ENCODE measurements at regions not wholly inside any gene's neighbourhood (a gene's known extent, or its start where the extent isn't known, plus 50 kb on each side); places are given as distances from the start of the nearest gene placed in this dataset.

- H3K27ac ChIP-seq (ENCODE audit: low read length) = no peak overlapping the region
- no peaks in the 10 kb centered on the region for H3K4me1 ChIP-seq (ENCODE audit: control insufficient read depth, insufficient read depth, low read length)
- WGBS (ENCODE audit: insufficient coverage) = no CpG with 5 or more reads among the region's 3 CpGs
- H3K36me3 ChIP-seq (ENCODE audit: control insufficient read depth, insufficient read depth, low read length) = no peaks in the 10 kb centered on the region
- no peaks in the 10 kb centered on the region for H3K9me3 ChIP-seq (replicated peaks; ENCODE audit: control insufficient read depth, low read depth, low read length)
- H3K4me3 ChIP-seq (ENCODE audit: low read length) = no peak overlapping the region
- no peaks in the 10 kb centered on the region for H3K27me3 ChIP-seq (ENCODE audit: control insufficient read depth, insufficient read depth, low read length)
- no peak for DNase-seq
These were observed 201.4 kb downstream of the INHBA start for GRCh38 chr7:41501466-41501865.

- no CpG with 5 or more reads among the region's 6 CpGs for WGBS (ENCODE audit: insufficient coverage)
- H3K27me3 ChIP-seq (ENCODE audit: control insufficient read depth, insufficient read depth, low read length) = no peaks in the 10 kb centered on the region
- peak; percentile 21 for DNase-seq
- no peak overlapping the region for H3K27ac ChIP-seq (ENCODE audit: low read length)
- H3K36me3 ChIP-seq (ENCODE audit: control insufficient read depth, insufficient read depth, low read length) = no peaks in the 10 kb centered on the region
- H3K4me1 ChIP-seq (ENCODE audit: control insufficient read depth, insufficient read depth, low read length) = no peaks in the 10 kb centered on the region
- no peaks in the 10 kb centered on the region for H3K9me3 ChIP-seq (replicated peaks; ENCODE audit: control insufficient read depth, low read depth, low read length)
- H3K4me3 ChIP-seq (ENCODE audit: low read length) = no peak overlapping the region
These were observed 201.9 kb downstream of the INHBA start for GRCh38 chr7:41501006-41501405.

- Histone ChIP-seq H3K9me3 (replicated peaks; ENCODE audit: control insufficient read depth, low read depth, low read length) (no peaks in the 10 kb centered on the region), H3K4me3 (ENCODE audit: low read length) (no peak overlapping the region), H3K27me3 (ENCODE audit: control insufficient read depth, insufficient read depth, low read length) (no peaks in the 10 kb centered on the region), H3K4me1 (ENCODE audit: control insufficient read depth, insufficient read depth, low read length) (no peaks in the 10 kb centered on the region), H3K36me3 (ENCODE audit: control insufficient read depth, insufficient read depth, low read length) (no peaks in the 10 kb centered on the region), H3K27ac (ENCODE audit: low read length) (no peak overlapping the region)
- peak; percentile 14 for DNase-seq
- WGBS (ENCODE audit: insufficient coverage) = 61% methylated on average over 3 of the region's 4 CpGs
These were observed 210.3 kb downstream of the INHBA start for GRCh38 chr7:41492603-41493002.

- Histone ChIP-seq H3K27ac (ENCODE audit: low read length) (no peak overlapping the region), H3K36me3 (ENCODE audit: control insufficient read depth, insufficient read depth, low read length) (no peaks in the 10 kb centered on the region), H3K4me1 (ENCODE audit: control insufficient read depth, insufficient read depth, low read length) (no peaks in the 10 kb centered on the region), H3K4me3 (ENCODE audit: low read length) (no peak overlapping the region), H3K9me3 (replicated peaks; ENCODE audit: control insufficient read depth, low read depth, low read length) (no peaks in the 10 kb centered on the region), H3K27me3 (ENCODE audit: control insufficient read depth, insufficient read depth, low read length) (no peaks in the 10 kb centered on the region)
- DNase-seq = peak; percentile 23
- no CpG with 5 or more reads among the region's 3 CpGs for WGBS (ENCODE audit: insufficient coverage)
These were observed 210.9 kb downstream of the INHBA start for GRCh38 chr7:41491883-41492471.

GRCh38 chr7:41491308-41491707, 211.6 kb downstream of the INHBA start:
- WGBS (ENCODE audit: insufficient coverage) = 29% methylated on average over 2 of the region's 5 CpGs
- Histone ChIP-seq H3K27me3 (ENCODE audit: control insufficient read depth, insufficient read depth, low read length) (no peaks in the 10 kb centered on the region), H3K4me1 (ENCODE audit: control insufficient read depth, insufficient read depth, low read length) (no peaks in the 10 kb centered on the region), H3K27ac (ENCODE audit: low read length) (no peak overlapping the region), H3K4me3 (ENCODE audit: low read length) (no peak overlapping the region), H3K9me3 (replicated peaks; ENCODE audit: control insufficient read depth, low read depth, low read length) (no peaks in the 10 kb centered on the region), H3K36me3 (ENCODE audit: control insufficient read depth, insufficient read depth, low read length) (no peaks in the 10 kb centered on the region)
- DNase-seq = peak; percentile 57

GRCh38 chr7:41489885-41490284, 213.0 kb downstream of the INHBA start:
- H3K4me3 ChIP-seq (ENCODE audit: low read length) = no peak overlapping the region
- DNase-seq = no peak
- H3K27ac ChIP-seq (ENCODE audit: low read length) = no peak overlapping the region
- H3K36me3 ChIP-seq (ENCODE audit: control insufficient read depth, insufficient read depth, low read length) = no peaks in the 10 kb centered on the region
- no peaks in the 10 kb centered on the region for H3K9me3 ChIP-seq (replicated peaks; ENCODE audit: control insufficient read depth, low read depth, low read length)
- H3K27me3 ChIP-seq (ENCODE audit: control insufficient read depth, insufficient read depth, low read length) = no peaks in the 10 kb centered on the region
- H3K4me1 ChIP-seq (ENCODE audit: control insufficient read depth, insufficient read depth, low read length) = no peaks in the 10 kb centered on the region
- 100% methylated on average over 1 of the region's 2 CpGs for WGBS (ENCODE audit: insufficient coverage)

GRCh38 chr7:41487229-41487940, 215.5 kb downstream of the INHBA start:
- peak; percentile 44 for DNase-seq
- H3K9me3 ChIP-seq (replicated peaks; ENCODE audit: control insufficient read depth, low read depth, low read length) = peaks cover 3% of the 10 kb centered on the region
- no peaks in the 10 kb centered on the region for H3K4me1 ChIP-seq (ENCODE audit: control insufficient read depth, insufficient read depth, low read length)
- no peak overlapping the region for H3K4me3 ChIP-seq (ENCODE audit: low read length)
- no peaks in the 10 kb centered on the region for H3K27me3 ChIP-seq (ENCODE audit: control insufficient read depth, insufficient read depth, low read length)
- 92% methylated on average over 2 of the region's 7 CpGs for WGBS (ENCODE audit: insufficient coverage)
- no peak overlapping the region for H3K27ac ChIP-seq (ENCODE audit: low read length)
- H3K36me3 ChIP-seq (ENCODE audit: control insufficient read depth, insufficient read depth, low read length) = no peaks in the 10 kb centered on the region

- H3K27ac ChIP-seq (ENCODE audit: low read length) = no peak overlapping the region
- no peak overlapping the region for H3K4me3 ChIP-seq (ENCODE audit: low read length)
- no peaks in the 10 kb centered on the region for H3K4me1 ChIP-seq (ENCODE audit: control insufficient read depth, insufficient read depth, low read length)
- peaks cover 6% of the 10 kb centered on the region for H3K9me3 ChIP-seq (replicated peaks; ENCODE audit: control insufficient read depth, low read depth, low read length)
- no peaks in the 10 kb centered on the region for H3K27me3 ChIP-seq (ENCODE audit: control insufficient read depth, insufficient read depth, low read length)
- no peaks in the 10 kb centered on the region for H3K36me3 ChIP-seq (ENCODE audit: control insufficient read depth, insufficient read depth, low read length)
- no peak for DNase-seq
These were observed 221.5 kb downstream of the INHBA start for GRCh38 chr7:41481353-41481752.

- Histone ChIP-seq H3K36me3 (ENCODE audit: control insufficient read depth, insufficient read depth, low read length) (no peaks in the 10 kb centered on the region), H3K9me3 (replicated peaks; ENCODE audit: control insufficient read depth, low read depth, low read length) (peaks cover 3% of the 10 kb centered on the region), H3K27me3 (ENCODE audit: control insufficient read depth, insufficient read depth, low read length) (no peaks in the 10 kb centered on the region), H3K4me3 (ENCODE audit: low read length) (no peak overlapping the region), H3K4me1 (ENCODE audit: control insufficient read depth, insufficient read depth, low read length) (no peaks in the 10 kb centered on the region), H3K27ac (ENCODE audit: low read length) (no peak overlapping the region)
- no peak for DNase-seq
- no CpG with 5 or more reads among the region's 3 CpGs for WGBS (ENCODE audit: insufficient coverage)
These were observed 224.7 kb downstream of the INHBA start for GRCh38 chr7:41478187-41478586.

- DNase-seq = no peak
- H3K4me1 ChIP-seq (ENCODE audit: control insufficient read depth, insufficient read depth, low read length) = no peaks in the 10 kb centered on the region
- peaks cover 3% of the 10 kb centered on the region for H3K9me3 ChIP-seq (replicated peaks; ENCODE audit: control insufficient read depth, low read depth, low read length)
- no CpG with 5 or more reads among the region's 1 CpG for WGBS (ENCODE audit: insufficient coverage)
- H3K27me3 ChIP-seq (ENCODE audit: control insufficient read depth, insufficient read depth, low read length) = no peaks in the 10 kb centered on the region
- no peak overlapping the region for H3K27ac ChIP-seq (ENCODE audit: low read length)
- no peak overlapping the region for H3K4me3 ChIP-seq (ENCODE audit: low read length)
- H3K36me3 ChIP-seq (ENCODE audit: control insufficient read depth, insufficient read depth, low read length) = no peaks in the 10 kb centered on the region
These were observed 226.5 kb downstream of the INHBA start for GRCh38 chr7:41476460-41476803.

Measured in muscle of leg (tissue), 3 donors.